ENCODE measurements at regions not wholly inside any gene's neighbourhood (a gene's known extent, or its start where the extent isn't known, plus 50 kb on each side); places are given as distances from the start of the nearest gene placed in this dataset.

GRCh38 chr16:85310868-85311585, 198.8 kb upstream of the CIBAR2 start:
- H3K4me3 ChIP-seq (ENCODE audit: low read depth, low read length) = no peak overlapping the region
- no peak for DNase-seq (ENCODE audit: low read depth)
- TF ChIP-seq CTCF (IDR thresholded peaks at IDR 0.05; ENCODE audit: insufficient read depth, low read length) = no peak

GRCh38 chr16:85311741-85312140, 199.5 kb upstream of the CIBAR2 start:
- no peak for DNase-seq (ENCODE audit: low read depth)
- H3K4me3 ChIP-seq (ENCODE audit: low read depth, low read length) = no peak overlapping the region
- TF ChIP-seq CTCF (IDR thresholded peaks at IDR 0.05; ENCODE audit: insufficient read depth, low read length) = no peak

GRCh38 chr16:85312174-85312573, 199.9 kb upstream of the CIBAR2 start:
- no peak overlapping the region for H3K4me3 ChIP-seq (ENCODE audit: low read depth, low read length)
- TF ChIP-seq CTCF (IDR thresholded peaks at IDR 0.05; ENCODE audit: insufficient read depth, low read length) = no peak
- DNase-seq (ENCODE audit: low read depth) = no peak

- no peak for DNase-seq (ENCODE audit: low read depth)
- H3K4me3 ChIP-seq (ENCODE audit: low read depth, low read length) = no peak overlapping the region
- no peak for TF ChIP-seq CTCF (IDR thresholded peaks at IDR 0.05; ENCODE audit: insufficient read depth, low read length)
Observed at GRCh38 chr16:85312642-85313525, 200.6 kb upstream of the CIBAR2 start.

GRCh38 chr16:85313526-85314301, 201.4 kb upstream of the CIBAR2 start:
- peak; percentile 37 for DNase-seq (ENCODE audit: low read depth)

More at GRCh38 chr16:85313526-85314301, 201.4 kb upstream of the CIBAR2 start:
- no peak overlapping the region for H3K4me3 ChIP-seq (ENCODE audit: low read depth, low read length)
- no peak for TF ChIP-seq CTCF (IDR thresholded peaks at IDR 0.05; ENCODE audit: insufficient read depth, low read length)

All from fibroblast of the aortic adventitia (primary cell).